Osteocyte (in vitro differentiated cells): ENCODE measurements at regions not wholly inside any gene's neighbourhood (a gene's known extent, or its start where the extent isn't known, plus 50 kb on each side); places are given as distances from the start of the nearest gene placed in this dataset.

Experiments used
- DNase-seq: peaks from one replicate; pipeline ENCODE4 v3.0.0; 2021; ENCODE audit warnings: mixed read lengths; ENCODE audit not compliant: unreplicated experiment; ENCODE audit errors: extremely low spot score
- H3K27ac Mint-ChIP-seq: one replicate; pipeline ENCODE4 v1.8.0; 2021; ENCODE audit warnings: mild to moderate bottlenecking, mixed read lengths; ENCODE audit not compliant: unreplicated experiment
- H3K27me3 Mint-ChIP-seq: one replicate; pipeline ENCODE4 v1.8.0; 2021; ENCODE audit warnings: mixed read lengths; ENCODE audit not compliant: unreplicated experiment
- H3K36me3 Mint-ChIP-seq: one replicate; pipeline ENCODE4 v1.8.0; 2021; ENCODE audit warnings: mixed read lengths; ENCODE audit not compliant: unreplicated experiment
- H3K4me1 Mint-ChIP-seq: one replicate; pipeline ENCODE4 v1.8.0; 2021; ENCODE audit warnings: mixed read lengths; ENCODE audit not compliant: unreplicated experiment
- H3K4me3 Mint-ChIP-seq: one replicate; pipeline ENCODE4 v1.8.0; 2021; ENCODE audit warnings: mild to moderate bottlenecking, moderate library complexity, mixed read lengths; ENCODE audit not compliant: unreplicated experiment
- H3K9me3 Mint-ChIP-seq: one replicate; pipeline ENCODE4 v1.8.0; 2021; ENCODE audit warnings: mixed read lengths; ENCODE audit not compliant: unreplicated experiment
- CTCF ChIP-seq: fragments of 200-600 bp; sonication (generic); IDR thresholded peaks from 2 replicates; pipeline ENCODE4 v1.5.0; 2021; ENCODE audit warnings: antibody characterized with exemption, mild to moderate bottlenecking, moderate library complexity

- no peak for DNase-seq
- Mint-ChIP-seq H3K27me3 (no peaks in the 10 kb centered on the region), H3K4me1 (no peaks in the 10 kb centered on the region), H3K9me3 (peaks cover 50% of the 10 kb centered on the region), H3K27ac (no peak overlapping the region), H3K4me3 (no peak overlapping the region), H3K36me3 (no peaks in the 10 kb centered on the region)
- TF ChIP-seq CTCF: no peak
These were observed 519.0 kb downstream of the NPHP4 start for GRCh38 chr1:5473268-5473667.

GRCh38 chr1:5466487-5466886 is 525.7 kb downstream of the NPHP4 start:
- Mint-ChIP-seq H3K9me3 (peaks cover 34% of the 10 kb centered on the region), H3K36me3 (no peaks in the 10 kb centered on the region), H3K4me3 (no peak overlapping the region), H3K27ac (no peak overlapping the region), H3K4me1 (no peaks in the 10 kb centered on the region), H3K27me3 (no peaks in the 10 kb centered on the region)
- TF ChIP-seq CTCF: no peak
- no peak for DNase-seq

GRCh38 chr1:5465281-5465711 is 526.9 kb downstream of the NPHP4 start:
- H3K27me3 Mint-ChIP-seq: no peaks in the 10 kb centered on the region
- no peaks in the 10 kb centered on the region for H3K36me3 Mint-ChIP-seq
- TF ChIP-seq CTCF: no peak
- no peak overlapping the region for H3K4me3 Mint-ChIP-seq
- H3K9me3 Mint-ChIP-seq: peaks cover 34% of the 10 kb centered on the region
- H3K27ac Mint-ChIP-seq: no peak overlapping the region
- H3K4me1 Mint-ChIP-seq: no peaks in the 10 kb centered on the region
- no peak for DNase-seq

- Mint-ChIP-seq H3K9me3 (peaks cover 39% of the 10 kb centered on the region), H3K4me3 (no peak overlapping the region), H3K4me1 (no peaks in the 10 kb centered on the region), H3K27ac (no peak overlapping the region), H3K36me3 (no peaks in the 10 kb centered on the region), H3K27me3 (no peaks in the 10 kb centered on the region)
- TF ChIP-seq CTCF: no peak
- DNase-seq: no peak
These were observed 527.9 kb downstream of the NPHP4 start for GRCh38 chr1:5464366-5464765.

GRCh38 chr1:5460974-5461373 is 531.3 kb downstream of the NPHP4 start:
- Mint-ChIP-seq H3K36me3 (no peaks in the 10 kb centered on the region), H3K4me3 (no peak overlapping the region), H3K9me3 (peaks cover 29% of the 10 kb centered on the region), H3K27me3 (no peaks in the 10 kb centered on the region), H3K4me1 (no peaks in the 10 kb centered on the region), H3K27ac (no peak overlapping the region)
- DNase-seq: no peak
- TF ChIP-seq CTCF: no peak
